ENCODE measurements at regions not wholly inside any gene's neighbourhood (a gene's known extent, or its start where the extent isn't known, plus 50 kb on each side); places are given as distances from the start of the nearest gene placed in this dataset.

- Histone ChIP-seq H3K4me3 (ENCODE audit: low read depth, low read length) (no peak overlapping the region), H3K36me3 (ENCODE audit: control insufficient read depth in 2 of 2, insufficient read depth in 1 of 2, low read length in 2 of 2) (no peaks in the 10 kb centered on the region), H3K9me3 (ENCODE audit: control insufficient read depth, insufficient read depth, low read depth, low read length) (no peaks in the 10 kb centered on the region), H3K4me1 (ENCODE audit: control insufficient read depth, insufficient read depth, low read length) (no peaks in the 10 kb centered on the region), H3K27ac (ENCODE audit: extremely low read depth, low read depth, low read length) (no peak overlapping the region)
- ChIA-PET CTCF (interaction anchor here (1.0 kb wide), 1 partner anchor 112 kb away, joined by 3 read pairs; no protein-coding TSS in a partner anchor), POLR2A (no interaction called here)
- TF ChIP-seq REST (tag by site-specific recombination; IDR thresholded peaks at IDR 0.05) (no peak), ZNF112 (tag by site-specific recombination; IDR thresholded peaks at IDR 0.05) (no peak), ZNF585B (tag by site-specific recombination; IDR thresholded peaks at IDR 0.05) (no peak), ZNF324 (tag by site-specific recombination; IDR thresholded peaks at IDR 0.05) (no peak), ZNF280C (tag by site-specific recombination; IDR thresholded peaks at IDR 0.05) (no peak), ZBTB11 (tag by site-specific recombination; conservative IDR thresholded peaks at IDR 0.05; ENCODE audit: low read depth) (no peak), ZNF423 (tag by site-specific recombination; IDR thresholded peaks at IDR 0.05) (no peak), ZNF830 (tag by site-specific recombination; IDR thresholded peaks at IDR 0.05; ENCODE audit: low read depth) (no peak), HOXC10 (CRISPR knock-in tag; IDR thresholded peaks at IDR 0.05) (no peak), ZNF777 (tag by site-specific recombination; IDR thresholded peaks at IDR 0.05; ENCODE audit: borderline replicate concordance) (no peak)
Measured at GRCh38 chr10:2701802-2702201, 365.5 kb upstream of the PFKP start.

GRCh38 chr10:2700626-2701305, 366.6 kb upstream of the PFKP start:
- Histone ChIP-seq H3K4me1 (ENCODE audit: control insufficient read depth, insufficient read depth, low read length) (no peaks in the 10 kb centered on the region), H3K27ac (ENCODE audit: extremely low read depth, low read depth, low read length) (no peak overlapping the region), H3K36me3 (ENCODE audit: control insufficient read depth in 2 of 2, insufficient read depth in 1 of 2, low read length in 2 of 2) (no peaks in the 10 kb centered on the region), H3K4me3 (ENCODE audit: low read depth, low read length) (no peak overlapping the region), H3K9me3 (ENCODE audit: control insufficient read depth, insufficient read depth, low read depth, low read length) (no peaks in the 10 kb centered on the region)
- ChIA-PET POLR2A (no interaction called here), CTCF (interaction anchor here (0.7 to 1.0 kb wide), 2 partner anchors 113 to 278 kb away, joined by 3 read pairs; no protein-coding TSS in a partner anchor)
- TF ChIP-seq ZFP37 (tag by site-specific recombination; IDR thresholded peaks at IDR 0.05): no peak
- no peak for TF ChIP-seq ZNF704 (tag by site-specific recombination; IDR thresholded peaks at IDR 0.05)
- no peak for TF ChIP-seq ZBTB44 (tag by site-specific recombination; IDR thresholded peaks at IDR 0.05)
- no peak for TF ChIP-seq AEBP2 (tag by site-specific recombination; IDR thresholded peaks at IDR 0.05; ENCODE audit: borderline replicate concordance)
- TF ChIP-seq ZNF341 (tag by site-specific recombination; IDR thresholded peaks at IDR 0.05; ENCODE audit: low read depth): no peak
- no peak for TF ChIP-seq ZNF112 (tag by site-specific recombination; IDR thresholded peaks at IDR 0.05)
- no peak for TF ChIP-seq ZSCAN30 (tag by site-specific recombination; IDR thresholded peaks at IDR 0.05)
- no peak for TF ChIP-seq ZNF121 (tag by site-specific recombination; IDR thresholded peaks at IDR 0.05)
- TF ChIP-seq ZNF585B (tag by site-specific recombination; IDR thresholded peaks at IDR 0.05): no peak
- TF ChIP-seq ZBTB1 (tag by site-specific recombination; IDR thresholded peaks at IDR 0.05): no peak
- TF ChIP-seq YY2 (tag by site-specific recombination; IDR thresholded peaks at IDR 0.05): no peak
- TF ChIP-seq ZNF16 (tag by site-specific recombination; IDR thresholded peaks at IDR 0.05; ENCODE audit: low read depth): no peak
